ENCODE measurements at regions not wholly inside any gene's neighbourhood (a gene's known extent, or its start where the extent isn't known, plus 50 kb on each side); places are given as distances from the start of the nearest gene placed in this dataset.

- no peaks in the 10 kb centered on the region for H3K36me3 ChIP-seq (ENCODE audit: control insufficient read depth, low read length)
- H3K4me2 ChIP-seq (ENCODE audit: low read length) = no peak overlapping the region
- TF ChIP-seq EZH2phosphoT487 (IDR thresholded peaks at IDR 0.05; ENCODE audit: borderline replicate concordance, low read length) (no peak), CTCF (IDR thresholded peaks at IDR 0.05; ENCODE audit: low read depth, low read length, poor library complexity, severe bottlenecking) (no peak)
Observed at GRCh38 chr12:86721713-86722397, 465.7 kb upstream of the MGAT4C start.

GRCh38 chr12:86719381-86719780 lies 463.2 kb upstream of the MGAT4C start:
- no peaks in the 10 kb centered on the region for H3K36me3 ChIP-seq (ENCODE audit: control insufficient read depth, low read length)
- H3F3A ChIP-seq (ENCODE audit: control insufficient read depth, insufficient read depth) = no peaks in the 10 kb centered on the region
- H3K4me1 ChIP-seq (ENCODE audit: control insufficient read depth, low read length) = no peaks in the 10 kb centered on the region
- H3K9me2 ChIP-seq (replicated peaks; ENCODE audit: control insufficient read depth, low read length) = no peaks in the 10 kb centered on the region
- no peak overlapping the region for H3K4me2 ChIP-seq (ENCODE audit: low read length)
- no peaks in the 10 kb centered on the region for H3K27me3 ChIP-seq (ENCODE audit: control insufficient read depth, low read length)
- no peaks in the 10 kb centered on the region for H3K9me3 ChIP-seq (ENCODE audit: control insufficient read depth, insufficient read depth, low read length)
- no peak for TF ChIP-seq CTCF (IDR thresholded peaks at IDR 0.05; ENCODE audit: low read depth, low read length, poor library complexity, severe bottlenecking)
- TF ChIP-seq EZH2phosphoT487 (IDR thresholded peaks at IDR 0.05; ENCODE audit: borderline replicate concordance, low read length) = no peak
- H3K27ac ChIP-seq (ENCODE audit: low read depth, low read length) = no peak overlapping the region
- no peak overlapping the region for H3K4me3 ChIP-seq (ENCODE audit: low read length)
- H3K79me2 ChIP-seq (ENCODE audit: control insufficient read depth, low read length) = no peaks in the 10 kb centered on the region
- no peaks in the 10 kb centered on the region for H4K20me1 ChIP-seq (ENCODE audit: control insufficient read depth, insufficient read depth, low read depth, low read length)

More at GRCh38 chr12:86721713-86722397, 465.7 kb upstream of the MGAT4C start:
- no peaks in the 10 kb centered on the region for H3K4me1 ChIP-seq (ENCODE audit: control insufficient read depth, low read length)
- no peaks in the 10 kb centered on the region for H3K9me2 ChIP-seq (replicated peaks; ENCODE audit: control insufficient read depth, low read length)
- H3K79me2 ChIP-seq (ENCODE audit: control insufficient read depth, low read length) = no peaks in the 10 kb centered on the region
- H3K27ac ChIP-seq (ENCODE audit: low read depth, low read length) = no peak overlapping the region
- no peak overlapping the region for H3K4me3 ChIP-seq (ENCODE audit: low read length)
- no peaks in the 10 kb centered on the region for H3K9me3 ChIP-seq (ENCODE audit: control insufficient read depth, insufficient read depth, low read length)
- H3F3A ChIP-seq (ENCODE audit: control insufficient read depth, insufficient read depth) = no peaks in the 10 kb centered on the region
- H4K20me1 ChIP-seq (ENCODE audit: control insufficient read depth, insufficient read depth, low read depth, low read length) = no peaks in the 10 kb centered on the region
- H3K27me3 ChIP-seq (ENCODE audit: control insufficient read depth, low read length) = no peaks in the 10 kb centered on the region

- Histone ChIP-seq H4K20me1 (ENCODE audit: control insufficient read depth, insufficient read depth, low read depth, low read length) (no peaks in the 10 kb centered on the region), H3F3A (ENCODE audit: control insufficient read depth, insufficient read depth) (no peaks in the 10 kb centered on the region), H3K27ac (ENCODE audit: low read depth, low read length) (no peak overlapping the region), H3K36me3 (ENCODE audit: control insufficient read depth, low read length) (no peaks in the 10 kb centered on the region), H3K4me2 (ENCODE audit: low read length) (no peak overlapping the region), H3K4me3 (ENCODE audit: low read length) (no peak overlapping the region), H3K27me3 (ENCODE audit: control insufficient read depth, low read length) (no peaks in the 10 kb centered on the region), H3K79me2 (ENCODE audit: control insufficient read depth, low read length) (no peaks in the 10 kb centered on the region), H3K9me2 (replicated peaks; ENCODE audit: control insufficient read depth, low read length) (no peaks in the 10 kb centered on the region), H3K4me1 (ENCODE audit: control insufficient read depth, low read length) (no peaks in the 10 kb centered on the region), H3K9me3 (ENCODE audit: control insufficient read depth, insufficient read depth, low read length) (no peaks in the 10 kb centered on the region)
- TF ChIP-seq CTCF (IDR thresholded peaks at IDR 0.05; ENCODE audit: low read depth, low read length, poor library complexity, severe bottlenecking) (no peak), EZH2phosphoT487 (IDR thresholded peaks at IDR 0.05; ENCODE audit: borderline replicate concordance, low read length) (no peak)
Observed at GRCh38 chr12:86713121-86713520, 456.9 kb upstream of the MGAT4C start.

Measured in DOHH2 (cell line).